COR-L47 (cell line): ENCODE measurements at regions not wholly inside any gene's neighbourhood (a gene's known extent, or its start where the extent isn't known, plus 50 kb on each side); places are given as distances from the start of the nearest gene placed in this dataset.
"Not testable (repeated sequence)": the region's sequence is repeated elsewhere in the genome, so short reads cannot be mapped to it uniquely, and the experiment has no call there.

Source experiments
- DNase-seq: peaks from one replicate; lab custom pipeline; 2025; lab: John Stamatoyannopoulos, UW

DNA sequence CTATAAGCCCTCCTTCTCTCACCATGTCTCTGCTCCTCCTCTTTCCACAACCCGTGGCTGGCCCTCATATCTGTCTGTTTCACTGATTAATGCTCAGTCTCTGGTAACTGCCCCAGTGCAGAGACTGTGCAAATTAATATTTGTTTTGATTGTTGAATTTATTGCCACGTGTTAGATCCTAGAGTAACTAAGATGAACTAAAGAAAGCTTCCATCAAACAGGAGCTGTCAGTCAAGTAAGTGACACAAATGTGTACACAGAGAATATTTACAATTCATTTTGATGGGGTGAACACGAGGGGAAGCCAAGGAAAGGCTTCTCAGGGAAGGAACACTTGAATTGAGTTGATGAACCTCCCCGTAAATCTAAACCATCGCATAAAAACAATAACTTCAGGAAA, 182.5 kb downstream of the BAMBI start:
- DNase-seq = no peak

DNA sequence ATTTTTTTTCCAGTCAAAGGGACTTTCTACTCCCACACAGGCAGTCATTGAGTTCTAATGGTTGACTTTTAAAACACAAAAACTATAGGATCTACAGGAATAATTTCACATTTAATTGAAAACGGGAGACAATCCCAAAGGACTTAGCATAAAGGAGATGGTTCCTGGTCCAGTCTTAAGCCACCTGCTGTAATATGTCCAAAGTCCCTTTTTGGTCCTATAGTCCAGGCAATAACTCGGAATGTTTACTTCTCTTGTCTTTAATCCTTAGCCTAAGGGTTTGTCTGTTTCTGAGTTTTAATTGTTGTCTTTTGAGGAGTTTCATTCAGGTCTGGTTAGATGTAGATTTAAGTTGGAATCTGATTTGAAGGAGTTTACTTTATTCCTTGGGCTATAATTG, 184.9 kb downstream of the BAMBI start:
- no peak for DNase-seq

DNA sequence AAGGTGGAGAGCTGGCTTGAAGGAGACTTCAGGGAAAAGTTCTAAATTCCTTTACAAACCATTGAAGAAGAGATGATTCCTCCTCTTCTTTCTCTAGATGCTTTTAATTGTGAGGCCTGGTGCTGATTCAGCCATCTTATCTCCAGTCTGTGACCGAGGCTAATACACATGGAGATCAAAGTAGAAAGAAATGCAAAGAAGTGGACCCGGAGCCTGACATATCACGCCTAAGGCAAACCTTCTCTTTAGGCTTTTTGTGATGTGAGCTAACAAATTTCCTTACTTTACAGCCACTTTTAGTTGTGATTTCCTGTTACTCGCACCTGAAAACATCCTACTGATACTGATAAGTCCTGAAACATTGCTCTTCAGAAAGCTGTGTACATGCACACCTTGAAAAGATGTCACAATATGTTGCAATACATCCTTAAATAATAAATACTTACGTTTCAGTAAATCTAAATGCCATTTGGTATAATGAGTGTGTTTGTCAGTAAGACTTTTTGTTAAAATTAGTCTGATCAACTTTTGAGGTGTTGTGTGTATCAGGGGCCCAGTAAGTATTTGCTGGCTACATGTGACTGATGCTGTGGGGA, 192.4 kb downstream of the BAMBI start:
- DNase-seq = no peak

DNA sequence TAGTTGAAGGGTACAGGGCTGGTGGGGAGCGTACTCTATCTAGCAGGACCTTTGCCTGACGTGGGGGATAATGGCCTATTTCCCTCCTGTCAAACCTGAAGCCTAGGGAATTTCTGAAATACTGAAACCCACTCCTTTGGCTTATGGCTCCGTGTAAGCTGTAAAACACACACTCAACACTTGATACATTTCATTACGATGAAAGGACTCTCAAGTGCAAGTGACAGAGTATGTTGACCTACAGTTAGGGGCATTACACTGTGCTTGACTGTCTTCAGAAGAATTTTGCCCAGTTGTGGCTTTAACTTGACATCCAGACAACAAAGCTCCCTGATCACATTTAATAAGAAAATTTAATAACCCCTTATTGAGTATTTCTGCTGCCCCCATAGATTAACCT, 194.3 kb downstream of the BAMBI start:
- DNase-seq = no peak

DNA sequence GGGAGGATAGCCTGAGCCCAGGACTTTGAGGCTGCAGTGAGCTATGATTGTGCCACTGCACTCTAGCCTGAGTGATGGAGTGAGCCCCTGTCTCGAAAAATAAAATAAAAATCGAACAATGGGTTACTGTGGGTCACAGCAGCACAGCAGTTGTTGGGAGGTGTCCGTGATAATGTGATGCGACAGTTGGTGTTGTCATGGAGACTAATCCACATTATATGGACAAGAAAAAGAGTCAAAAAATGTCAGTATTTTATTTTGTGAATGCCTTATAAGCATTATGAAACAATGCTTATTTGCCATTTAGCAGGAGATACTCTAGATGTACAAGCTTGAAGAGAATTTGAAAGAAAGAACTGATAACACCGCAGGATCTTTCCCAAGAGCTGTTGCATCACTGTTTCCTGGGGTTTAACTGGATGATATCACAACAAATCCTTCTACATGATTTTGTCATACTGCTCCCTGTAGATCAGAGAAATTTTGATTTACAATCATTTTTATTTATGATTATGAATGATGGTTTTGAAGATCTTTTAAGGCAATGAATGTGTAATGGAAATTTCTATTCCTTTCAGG, 195.4 kb downstream of the BAMBI start:
- no peak for DNase-seq

DNA sequence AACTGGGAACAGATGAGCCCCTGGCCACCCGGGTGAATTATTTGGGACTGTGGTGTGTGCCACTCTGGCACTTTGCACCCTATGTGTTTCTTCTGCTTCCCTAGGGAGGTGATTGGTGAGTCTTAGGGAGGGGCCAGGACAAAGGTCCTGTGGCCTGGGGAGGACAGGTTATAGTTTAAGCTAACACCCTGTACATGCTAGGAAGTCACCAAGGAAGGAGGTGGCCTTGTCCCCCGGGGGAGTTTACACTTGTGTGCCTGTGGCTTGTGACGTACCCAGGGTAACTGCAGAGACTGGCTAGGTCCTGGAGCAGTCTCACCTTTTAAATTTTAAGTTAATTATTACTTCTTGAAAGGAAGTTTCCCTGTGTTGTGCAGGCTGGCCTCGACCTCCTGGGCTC, 196.2 kb downstream of the BAMBI start:
- no peak for DNase-seq

DNA sequence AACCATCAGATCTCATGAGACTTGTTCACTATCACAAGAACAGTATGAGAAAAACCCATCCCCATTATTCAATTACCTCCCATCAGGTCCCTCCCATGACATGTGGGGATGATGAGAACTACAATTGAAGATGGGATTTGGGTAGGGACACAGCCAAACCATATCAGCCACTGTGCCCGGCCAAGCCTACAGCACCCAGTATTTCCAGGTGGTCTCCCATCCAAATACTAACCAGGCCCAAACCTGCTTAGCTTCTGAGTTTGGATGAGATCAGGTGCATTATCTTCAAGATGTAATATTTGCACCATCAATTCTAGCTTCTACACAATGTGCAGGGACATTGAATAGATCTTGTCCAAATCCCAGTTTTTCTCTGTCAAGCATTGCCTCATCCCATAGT, 196.9 kb downstream of the BAMBI start:
- no peak for DNase-seq

DNA sequence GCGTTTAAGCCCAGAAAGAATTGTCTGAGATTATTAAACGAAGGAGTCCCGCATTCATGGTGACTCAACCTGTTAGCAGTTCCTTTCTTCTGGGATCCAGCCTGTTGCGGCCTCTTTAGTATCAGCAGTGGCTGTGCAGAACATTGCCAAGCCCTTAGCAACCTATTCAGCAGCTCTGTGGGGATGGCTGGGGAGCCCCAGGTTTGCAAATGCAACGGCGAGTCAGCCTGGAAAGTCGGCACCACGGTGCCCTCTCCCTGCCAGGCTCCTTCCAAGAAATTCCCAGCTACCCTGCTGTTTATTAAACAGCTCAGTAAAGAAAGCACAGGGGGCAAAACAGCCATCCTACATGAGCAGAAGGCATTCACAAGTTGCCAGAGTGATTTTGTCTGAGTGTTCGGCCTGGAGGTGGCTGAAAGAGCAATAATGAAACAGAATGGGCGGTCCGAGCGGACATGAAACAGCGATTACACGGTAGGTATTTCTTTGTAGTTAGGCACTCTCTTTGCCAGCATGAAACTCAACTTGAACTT, 198.3 kb downstream of the BAMBI start:
- DNase-seq = no peak

DNA sequence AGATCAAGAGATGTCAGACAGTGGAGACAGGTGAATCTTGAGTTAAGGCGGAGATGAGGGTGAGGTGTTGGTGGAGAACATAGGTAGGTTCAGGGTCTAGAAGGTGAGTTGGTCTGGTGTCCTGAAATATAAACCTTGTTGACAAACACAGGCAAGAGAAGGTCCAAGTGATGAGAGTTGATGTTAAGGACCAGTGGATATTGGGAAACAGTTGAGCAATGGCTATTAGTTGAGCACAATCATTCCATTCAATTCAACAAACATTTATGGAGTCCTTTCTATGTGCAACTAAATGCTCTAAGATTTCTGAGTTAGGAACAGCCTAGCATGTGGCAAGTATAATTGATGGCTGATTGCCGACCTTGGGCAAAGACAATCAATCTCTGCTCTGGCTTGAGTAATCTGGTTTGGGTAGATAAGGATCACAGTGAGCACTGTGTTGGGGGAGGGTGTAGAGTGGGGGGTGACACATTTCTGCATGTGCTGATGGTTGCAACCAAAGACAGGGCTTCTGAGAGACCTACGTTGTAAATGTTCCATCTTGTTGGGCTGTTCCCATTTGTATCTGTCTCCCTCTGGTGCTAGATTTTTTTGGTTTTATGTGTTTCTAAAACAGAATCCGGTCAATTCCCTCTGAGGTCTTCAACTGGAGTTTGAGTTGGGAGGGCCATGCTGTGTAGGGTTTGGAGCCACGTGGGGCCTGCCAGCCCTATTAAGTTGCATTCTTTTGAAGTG, 201.1 kb downstream of the BAMBI start:
- DNase-seq = no peak

DNA sequence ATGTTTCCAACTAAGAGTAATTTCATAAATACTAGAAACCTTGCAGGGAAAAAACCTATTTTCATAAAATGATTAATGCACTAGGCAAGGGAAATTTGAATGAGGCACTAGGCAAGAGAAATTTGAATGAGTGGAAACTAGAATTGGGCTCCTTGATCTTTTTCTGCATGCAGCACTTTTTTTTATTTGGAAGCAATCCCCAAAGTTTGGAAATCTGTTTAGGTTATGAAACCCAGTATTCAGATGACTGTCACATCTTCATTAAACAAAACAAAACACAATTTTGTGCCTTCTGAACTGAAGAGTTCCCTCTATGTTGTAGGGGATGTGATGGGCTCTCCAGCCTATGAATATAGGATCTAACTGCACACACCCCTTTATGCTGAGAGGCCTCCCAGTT, 201.9 kb downstream of the BAMBI start:
- DNase-seq = no peak

DNA sequence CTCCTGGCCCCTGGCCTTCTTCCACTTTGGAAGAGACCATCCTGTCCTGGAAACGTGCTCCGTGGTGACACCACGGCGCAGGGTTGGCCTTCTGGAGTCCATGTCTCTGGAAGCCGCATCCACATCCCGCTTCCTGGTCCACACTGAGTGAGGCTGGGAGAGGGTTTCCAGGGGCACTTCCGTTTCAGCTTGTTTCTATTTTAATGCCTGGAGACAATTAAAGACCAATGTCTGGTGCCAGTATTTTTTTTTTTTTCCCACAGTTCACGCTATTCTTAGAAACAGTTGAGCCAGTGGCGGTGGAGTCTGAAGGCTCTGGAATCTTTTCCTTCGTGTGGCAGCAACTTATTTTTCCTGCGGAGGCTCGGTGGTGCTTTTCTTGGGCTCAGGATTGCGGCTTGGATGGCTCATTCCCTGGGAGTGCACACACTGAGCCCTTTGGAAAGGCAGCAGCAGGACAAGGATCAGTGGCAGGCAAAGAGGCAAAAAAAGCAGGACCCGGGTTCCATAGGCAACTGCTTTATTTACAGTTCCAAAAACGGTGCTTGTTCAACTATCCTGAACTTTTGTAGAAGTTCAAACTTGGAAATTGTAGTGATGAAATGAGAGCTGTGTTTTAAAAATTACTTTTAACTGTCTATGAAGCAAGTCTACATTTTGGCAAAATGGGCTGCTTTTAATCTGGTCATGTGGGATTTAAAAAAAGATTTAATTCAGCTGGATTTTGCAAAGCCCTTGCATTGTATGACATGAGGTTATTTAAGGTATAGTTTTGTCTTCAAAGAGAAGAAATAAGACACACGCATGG, 202.8 kb downstream of the BAMBI start:
- DNase-seq = no peak

DNA sequence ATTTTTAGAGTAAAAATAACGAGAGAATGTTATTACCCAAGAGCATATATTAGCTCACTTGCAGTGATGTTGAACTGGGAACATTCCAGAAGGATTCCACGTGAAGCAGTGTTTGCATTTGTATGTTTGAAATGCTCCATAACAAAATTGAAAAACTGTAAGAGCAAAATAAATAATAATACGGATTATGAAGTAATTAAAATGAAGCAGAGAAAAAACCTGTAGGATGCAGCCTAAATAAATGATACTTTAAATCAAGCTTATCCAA, 203.3 kb downstream of the BAMBI start:
- no peak for DNase-seq

DNA sequence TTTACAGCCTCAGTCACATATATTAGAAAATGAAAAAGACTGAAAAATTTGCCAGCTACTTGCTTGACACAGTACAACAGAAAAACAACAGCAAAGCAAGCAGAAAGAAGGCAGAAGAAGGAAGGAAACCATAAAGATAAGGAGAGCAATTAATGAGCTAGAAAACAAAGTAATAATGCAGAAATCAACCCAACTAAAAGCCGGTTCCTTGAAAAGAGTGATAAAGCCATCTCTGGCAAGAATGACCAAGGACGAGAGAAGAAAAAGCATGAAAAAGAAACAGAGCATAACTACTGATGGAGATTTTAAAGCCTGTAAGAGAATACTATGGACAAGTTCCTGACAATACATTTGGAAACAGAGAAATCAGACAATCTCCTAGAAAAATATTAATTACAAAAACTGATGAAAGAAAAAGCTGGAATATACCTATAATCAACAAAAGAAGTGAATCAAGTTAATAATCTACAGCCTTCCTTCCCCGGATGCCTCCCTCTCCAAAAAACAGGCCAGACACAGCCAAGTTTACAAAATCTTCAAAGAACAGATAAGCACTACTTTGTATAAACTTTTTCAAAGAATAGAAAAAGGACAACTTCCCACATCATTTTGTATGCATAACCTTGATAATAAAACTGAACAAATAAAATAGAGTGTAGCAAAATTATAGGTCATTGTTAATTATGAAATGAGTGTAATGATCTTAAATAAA, 204.0 kb downstream of the BAMBI start:
- DNase-seq = no peak

DNA sequence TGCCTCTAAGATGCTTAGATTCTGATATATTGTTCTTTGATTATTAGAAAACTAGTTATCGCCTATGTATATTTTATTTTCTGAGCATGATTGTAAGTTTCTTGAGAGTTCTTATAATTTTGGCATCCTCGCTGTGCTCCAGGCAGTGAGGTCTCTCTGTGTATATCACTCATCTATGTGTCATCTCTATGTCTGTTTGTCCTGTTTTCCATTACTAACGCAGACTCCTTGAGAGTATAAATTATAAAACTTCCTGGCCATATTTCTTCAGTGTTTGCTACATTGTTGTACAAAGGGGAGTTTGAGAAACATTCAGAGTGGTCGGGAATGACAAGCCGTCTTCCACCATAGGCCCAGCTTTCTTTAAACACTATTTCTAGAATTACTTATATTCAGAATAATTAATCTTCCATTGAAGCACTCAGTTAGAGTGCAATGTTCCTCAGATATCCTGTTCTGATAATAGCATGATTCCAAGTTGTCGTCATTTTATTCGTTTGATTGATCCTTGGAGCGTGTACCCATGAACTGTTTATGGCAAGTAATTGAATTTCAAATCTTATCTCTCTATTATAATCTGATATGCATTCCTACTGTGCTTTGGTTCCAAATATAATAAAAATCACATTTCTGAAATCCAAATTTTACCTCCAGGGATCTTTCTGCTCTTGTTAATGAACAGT, 206.6 kb downstream of the BAMBI start:
- DNase-seq = no peak

DNA sequence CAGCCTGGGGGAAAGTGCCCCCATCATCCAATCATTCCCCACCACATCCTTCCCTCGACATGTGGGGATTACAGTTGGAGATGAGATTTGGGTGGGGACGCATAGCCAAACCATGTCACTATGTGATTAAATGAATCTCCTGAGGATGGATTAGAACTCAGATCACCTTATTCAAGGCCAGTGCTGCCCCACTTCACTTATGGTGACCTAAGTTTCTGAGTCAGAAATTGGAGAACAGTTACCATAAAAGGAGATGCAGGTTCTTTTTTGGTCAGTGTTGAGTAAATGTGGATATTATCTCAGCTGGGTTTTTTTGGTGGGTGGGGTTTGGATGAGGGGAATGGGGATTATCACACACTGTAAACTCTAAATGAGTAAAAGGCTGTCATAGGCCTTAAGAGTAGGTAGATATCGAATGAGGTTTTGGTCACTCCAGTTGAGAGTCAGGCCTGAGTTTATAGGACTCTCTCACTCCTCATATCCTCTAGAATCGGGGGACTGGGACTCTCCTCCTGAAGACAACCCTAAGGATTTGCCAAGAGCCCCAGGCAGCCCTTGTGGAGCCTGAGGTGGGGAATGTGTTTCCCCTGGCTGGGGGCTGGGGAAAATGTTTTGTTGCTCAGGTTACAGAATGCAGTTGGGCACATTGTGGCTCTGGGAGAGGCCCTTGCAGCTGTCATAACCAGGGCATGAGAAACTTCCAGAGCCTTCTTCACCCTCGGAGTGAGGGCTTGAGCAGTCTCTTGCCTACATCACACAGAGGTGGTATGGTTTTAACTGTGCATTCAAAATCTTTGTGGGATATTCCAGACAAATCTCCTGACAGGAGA, 213.0 kb downstream of the BAMBI start:
- no peak for DNase-seq

DNA sequence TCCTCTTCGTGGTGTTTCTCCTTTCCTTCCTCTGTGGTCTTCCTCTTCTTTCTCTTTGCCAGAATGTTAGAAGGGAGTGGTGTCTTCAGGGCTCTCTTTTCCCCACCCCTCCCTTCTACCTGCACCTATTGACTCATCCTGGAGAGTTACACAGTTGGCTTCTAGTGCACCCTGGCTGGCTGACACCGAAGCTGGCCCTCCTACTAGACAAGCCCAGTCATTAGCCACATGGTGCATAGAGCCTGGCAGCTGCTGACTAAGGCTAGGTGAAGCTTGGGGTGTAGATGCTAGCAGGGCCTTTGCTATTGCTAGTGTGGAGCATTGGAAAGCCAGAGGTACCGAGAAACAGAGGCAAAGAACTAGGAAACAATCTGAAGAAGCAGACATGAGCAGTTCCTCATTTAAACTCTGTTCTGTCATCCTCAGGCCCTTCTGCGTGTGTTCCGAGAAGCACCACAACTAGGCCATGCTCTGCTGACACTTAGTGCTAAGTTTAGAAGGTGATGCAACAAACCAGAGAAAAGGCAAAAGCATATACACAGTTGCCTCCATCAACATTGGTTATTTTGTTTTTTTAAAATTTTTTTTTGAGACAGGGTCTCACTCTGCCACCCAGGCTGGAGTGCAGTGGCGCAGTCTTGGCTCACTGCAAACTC, 213.9 kb downstream of the BAMBI start:
- DNase-seq = no peak

DNA sequence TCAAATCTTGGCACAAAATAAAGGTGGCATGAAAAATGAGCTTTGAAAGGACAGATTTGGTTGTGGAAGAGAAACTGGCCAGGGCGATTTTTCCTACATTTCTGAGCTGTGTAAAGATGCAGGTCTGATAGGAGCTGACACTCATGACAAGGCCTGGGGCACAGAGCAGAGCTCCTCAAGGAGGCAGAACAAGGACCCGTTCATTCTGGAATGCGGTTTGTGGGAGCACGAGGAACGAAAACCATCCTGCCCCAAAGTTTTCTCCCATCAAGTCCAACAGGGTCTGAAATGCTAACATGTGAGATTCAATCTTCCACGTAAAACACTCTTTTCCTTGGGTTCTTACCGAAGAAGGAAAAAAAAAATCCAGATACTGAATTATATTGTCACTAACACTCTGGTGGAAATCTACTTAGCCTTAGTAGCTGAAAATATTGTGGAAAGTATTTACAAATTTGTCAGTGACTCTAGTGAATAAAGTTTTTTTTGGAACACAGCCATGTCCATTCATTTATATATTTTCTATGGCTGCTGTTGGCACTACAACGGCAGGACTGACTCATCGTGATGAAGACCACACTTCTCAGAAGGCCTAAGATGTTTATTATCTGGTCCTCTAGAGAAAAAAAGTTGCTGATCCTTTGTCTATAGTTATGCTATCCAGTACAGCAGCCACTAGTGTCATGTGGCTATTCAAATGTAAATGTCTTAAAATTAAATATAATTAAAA, 215.7 kb downstream of the BAMBI start:
- DNase-seq = no peak

DNA sequence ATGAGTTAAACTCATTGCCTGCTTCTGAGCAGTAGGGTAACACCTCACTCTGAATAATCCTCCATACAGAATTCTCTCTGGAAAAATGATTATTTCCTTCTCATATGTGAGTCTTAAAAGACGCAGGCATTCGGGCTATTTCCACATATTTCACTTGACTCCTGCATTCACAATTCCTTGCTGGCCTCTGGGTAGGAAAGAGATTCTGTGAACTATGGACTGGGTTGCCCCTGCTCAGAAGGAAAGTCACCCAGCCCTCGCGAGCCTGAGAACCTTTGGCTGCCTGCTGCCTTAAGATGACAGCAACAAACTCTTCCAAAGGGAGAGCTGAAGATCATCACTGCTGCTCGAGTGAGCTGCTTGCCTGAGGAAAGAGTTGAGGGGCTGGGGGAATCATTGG, 216.8 kb downstream of the BAMBI start:
- no peak for DNase-seq

DNA sequence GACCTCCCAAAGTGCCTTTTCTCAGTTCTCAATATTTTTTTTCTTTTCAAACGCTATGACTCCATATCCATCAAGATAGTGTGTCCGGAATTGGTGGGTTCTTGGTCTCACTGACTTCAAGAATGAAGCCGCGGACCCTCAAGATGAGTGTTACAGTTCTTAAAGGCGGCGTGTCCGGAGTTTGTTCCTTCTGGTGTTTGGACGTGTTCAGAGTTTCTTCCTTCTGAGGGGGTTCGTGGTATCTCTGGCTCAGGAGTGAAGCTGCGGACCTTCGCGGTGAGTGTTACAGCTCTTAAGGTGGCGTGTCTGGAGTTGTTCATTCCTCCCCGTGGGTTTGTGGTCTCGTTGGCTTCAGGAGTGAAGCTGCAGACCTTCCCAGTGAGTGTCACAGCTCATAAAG, 218.3 kb downstream of the BAMBI start:
- DNase-seq = not testable (repeated sequence)
